A673 (cell line): ENCODE measurements at regions not wholly inside any gene's neighbourhood (a gene's known extent, or its start where the extent isn't known, plus 50 kb on each side); places are given as distances from the start of the nearest gene placed in this dataset.

ENCODE experiments used
- BruUV-seq: library from RNA; stranded (reverse); fragments of 400-500 nt; replicated peaks from 2 replicates; lab custom pipeline; 2021; lab: Mats Ljungman, UMichigan
- CTCF ChIA-PET: fragments of 300-600 bp; sonication (Branson Sonifier 250); formaldehyde crosslinking; loops from one replicate; lab custom pipeline; 2022; ENCODE audit warnings: antibody characterized with exemption; lab: Charles Lee
- POLR2A ChIA-PET: fragments of 300-600 bp; sonication (Branson Sonifier 250); formaldehyde crosslinking; loops from one replicate; lab custom pipeline; 2022; ENCODE audit warnings: antibody characterized with exemption; ENCODE audit not compliant: low non-redundant PET; lab: Charles Lee
- DNase-seq: peaks from one replicate; pipeline ENCODE4 v3.0.0-alpha.2; 2015; ENCODE audit warnings: low spot score
- H3K27ac ChIP-seq: fragments of 200-600 bp; sonication (generic); 2 replicates; pipeline ENCODE4 v1.5.1; 2016; ENCODE audit warnings: mixed run types, low read depth, mild to moderate bottlenecking, mixed read lengths, antibody characterized with exemption, low read length; ENCODE audit not compliant: poor library complexity, severe bottlenecking
- H3K27me3 ChIP-seq: fragments of 200-600 bp; sonication (generic); replicated peaks from 2 replicates; pipeline ENCODE4 v1.6.1; 2017; ENCODE audit warnings: mixed run types, low read depth, mild to moderate bottlenecking, mixed read lengths, antibody characterized with exemption, low read length; ENCODE audit not compliant: insufficient read depth, poor library complexity
- H3K36me3 ChIP-seq: fragments of 200-600 bp; sonication (generic); 2 replicates; pipeline ENCODE4 v1.6.1; 2016; ENCODE audit warnings: mixed run types, mild to moderate bottlenecking, mixed read lengths, antibody characterized with exemption, low read length; ENCODE audit not compliant: insufficient read depth, poor library complexity, severe bottlenecking
- H3K4me1 ChIP-seq: fragments of 200-600 bp; sonication (generic); 2 replicates; pipeline ENCODE4 v1.6.1; 2017; ENCODE audit warnings: mixed run types, mild to moderate bottlenecking, mixed read lengths, antibody characterized with exemption, low read length; ENCODE audit not compliant: insufficient read depth, poor library complexity, severe bottlenecking
- H3K4me3 ChIP-seq: fragments of 200-600 bp; sonication (generic); 2 replicates; pipeline ENCODE4 v1.5.1; 2016; ENCODE audit warnings: low read depth, mixed run types, mild to moderate bottlenecking, mixed read lengths, low read length; ENCODE audit not compliant: poor library complexity, severe bottlenecking
- H3K9me3 ChIP-seq: fragments of 200-600 bp; sonication (generic); 2 replicates; pipeline ENCODE4 v1.6.1; 2016; ENCODE audit warnings: mixed run types, low read depth, mild to moderate bottlenecking, mixed read lengths, antibody characterized with exemption, low read length; ENCODE audit not compliant: poor library complexity, severe bottlenecking
- EZH2 ChIP-seq: fragments of 200-600 bp; sonication (generic); IDR thresholded peaks from 2 replicates; pipeline ENCODE4 v1.6.1; 2017; ENCODE audit warnings: borderline replicate concordance, low read depth, mild to moderate bottlenecking, mixed read lengths, antibody characterized with exemption, low read length; ENCODE audit not compliant: poor library complexity, severe bottlenecking
- intact Hi-C: fragments of 100-400 bp; cut with micrococcal nuclease; formaldehyde crosslinking; loops from one replicate; pipeline ENCODE4 v1.10.0; 2022; ENCODE audit not compliant: unreplicated experiment
- TF ChIP-seq, protein P1 (sequence below): fragments of 300-800, 200-600 bp; sonication (generic); conservative IDR thresholded peaks from 2 replicates; pipeline ENCODE4 v1.5.1; 2017; ENCODE audit warnings: low read depth, mild to moderate bottlenecking, antibody characterized with exemption, low read length, moderate library complexity, mixed read lengths

GRCh38 chr6:11392778-11393507, 144.6 kb upstream of the TMEM170B start:
- peak; percentile 40 for DNase-seq
- ChIA-PET CTCF (no interaction called here), POLR2A (no interaction called here)
- no TSS peak for BruUV-seq
- Histone ChIP-seq H3K4me3 (no peak overlapping the region), H3K27ac (no peak overlapping the region), H3K27me3 (no peaks in the 10 kb centered on the region), H3K36me3 (no peaks in the 10 kb centered on the region), H3K9me3 (no peaks in the 10 kb centered on the region), H3K4me1 (peaks cover 10% of the 10 kb centered on the region)
- intact Hi-C loops, result no loop called here
- TF ChIP-seq, protein P1, sequence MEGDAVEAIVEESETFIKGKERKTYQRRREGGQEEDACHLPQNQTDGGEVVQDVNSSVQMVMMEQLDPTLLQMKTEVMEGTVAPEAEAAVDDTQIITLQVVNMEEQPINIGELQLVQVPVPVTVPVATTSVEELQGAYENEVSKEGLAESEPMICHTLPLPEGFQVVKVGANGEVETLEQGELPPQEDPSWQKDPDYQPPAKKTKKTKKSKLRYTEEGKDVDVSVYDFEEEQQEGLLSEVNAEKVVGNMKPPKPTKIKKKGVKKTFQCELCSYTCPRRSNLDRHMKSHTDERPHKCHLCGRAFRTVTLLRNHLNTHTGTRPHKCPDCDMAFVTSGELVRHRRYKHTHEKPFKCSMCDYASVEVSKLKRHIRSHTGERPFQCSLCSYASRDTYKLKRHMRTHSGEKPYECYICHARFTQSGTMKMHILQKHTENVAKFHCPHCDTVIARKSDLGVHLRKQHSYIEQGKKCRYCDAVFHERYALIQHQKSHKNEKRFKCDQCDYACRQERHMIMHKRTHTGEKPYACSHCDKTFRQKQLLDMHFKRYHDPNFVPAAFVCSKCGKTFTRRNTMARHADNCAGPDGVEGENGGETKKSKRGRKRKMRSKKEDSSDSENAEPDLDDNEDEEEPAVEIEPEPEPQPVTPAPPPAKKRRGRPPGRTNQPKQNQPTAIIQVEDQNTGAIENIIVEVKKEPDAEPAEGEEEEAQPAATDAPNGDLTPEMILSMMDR, result no peak
- no peak for TF ChIP-seq EZH2

DNA sequence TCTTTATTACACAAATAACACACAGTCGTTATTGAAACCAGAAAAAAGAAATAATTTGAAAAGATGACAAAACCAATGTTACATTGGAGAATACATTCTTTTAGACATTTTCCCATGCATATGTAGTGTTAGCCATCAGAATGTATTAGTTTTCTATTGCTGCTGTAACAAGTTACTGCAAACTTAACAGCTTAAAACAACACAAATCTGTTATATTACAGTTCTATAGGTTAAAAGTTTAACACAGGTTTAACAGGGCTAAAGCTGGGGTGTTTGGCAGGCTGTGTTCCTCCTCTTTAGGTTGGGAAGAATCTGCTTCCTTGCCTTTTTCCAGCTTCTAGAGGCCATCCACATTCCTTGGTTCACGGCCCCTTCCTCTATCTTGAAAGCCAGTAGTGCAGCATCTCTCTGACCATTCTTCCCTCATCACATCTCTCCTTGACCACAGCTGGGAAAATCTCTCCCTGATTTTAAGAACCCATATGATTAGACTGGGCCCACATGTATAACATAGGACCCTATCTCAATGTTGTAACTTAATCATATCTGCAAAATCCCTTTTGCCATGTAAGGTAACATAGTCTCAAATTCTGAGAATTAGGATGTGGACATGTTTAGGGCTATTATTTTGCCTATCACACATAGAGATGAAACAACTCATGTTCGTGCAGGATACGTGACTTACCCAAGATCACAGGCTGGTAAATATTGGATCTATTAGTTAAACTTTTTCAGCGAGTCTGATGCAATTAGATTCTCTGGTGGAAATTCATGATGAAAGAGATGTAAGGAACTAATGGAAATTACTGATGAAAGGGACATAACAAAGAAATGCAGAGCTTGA, 145.4 kb upstream of the TMEM170B start:
- DNase-seq, result no peak
- Histone ChIP-seq H3K4me1 (peaks cover 10% of the 10 kb centered on the region), H3K36me3 (no peaks in the 10 kb centered on the region), H3K27ac (no peak overlapping the region), H3K27me3 (no peaks in the 10 kb centered on the region), H3K9me3 (no peaks in the 10 kb centered on the region), H3K4me3 (no peak overlapping the region)
- CTCF ChIA-PET, result no interaction called here
- TF ChIP-seq EZH2, result no peak
- TF ChIP-seq, protein P1, result no peak
- BruUV-seq, result no TSS peak
- intact Hi-C loops, result no loop called here
- POLR2A ChIA-PET, result no interaction called here

DNA sequence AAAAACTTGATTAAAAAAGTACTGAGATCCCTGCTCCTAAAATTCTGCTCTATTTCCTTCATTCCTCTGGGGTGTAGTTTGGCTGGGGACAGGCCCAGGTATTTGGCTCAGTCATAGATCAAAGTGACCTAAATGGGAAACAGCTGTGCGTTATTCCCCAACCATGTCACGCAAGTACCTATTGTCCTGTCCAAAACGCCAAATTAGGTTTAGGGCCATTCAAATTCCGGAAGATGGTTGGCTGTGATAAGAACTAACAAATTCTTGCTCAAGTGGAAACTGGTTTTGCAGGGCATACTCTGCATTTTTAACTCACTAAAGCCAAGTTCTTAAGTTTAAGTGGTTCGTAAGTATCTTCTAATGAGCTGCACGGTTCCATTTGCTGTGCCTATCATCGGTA, 147.6 kb upstream of the TMEM170B start:
- peaks cover 10% of the 10 kb centered on the region for H3K4me1 ChIP-seq
- H3K4me3 ChIP-seq, result no peak overlapping the region
- CTCF ChIA-PET, result no interaction called here
- H3K36me3 ChIP-seq, result no peaks in the 10 kb centered on the region
- BruUV-seq, result no TSS peak
- TF ChIP-seq, protein P1, result no peak
- TF ChIP-seq EZH2, result no peak
- H3K9me3 ChIP-seq, result no peaks in the 10 kb centered on the region
- POLR2A ChIA-PET, result no interaction called here
- DNase-seq, result no peak
- no peaks in the 10 kb centered on the region for H3K27me3 ChIP-seq
- intact Hi-C loops, result no loop called here
- H3K27ac ChIP-seq, result no peak overlapping the region
